Dermis microvascular lymphatic vessel endothelial cell (primary cell): ENCODE measurements at regions not wholly inside any gene's neighbourhood (a gene's known extent, or its start where the extent isn't known, plus 50 kb on each side); places are given as distances from the start of the nearest gene placed in this dataset.

Experiments used
- DNase-seq, 2 donors: peaks; one replicate each; pipeline versions ENCODE4 v3.0.0 to v3.0.0-alpha.2; 2010; ENCODE audit warnings: low read depth in 2 of 2

DNA sequence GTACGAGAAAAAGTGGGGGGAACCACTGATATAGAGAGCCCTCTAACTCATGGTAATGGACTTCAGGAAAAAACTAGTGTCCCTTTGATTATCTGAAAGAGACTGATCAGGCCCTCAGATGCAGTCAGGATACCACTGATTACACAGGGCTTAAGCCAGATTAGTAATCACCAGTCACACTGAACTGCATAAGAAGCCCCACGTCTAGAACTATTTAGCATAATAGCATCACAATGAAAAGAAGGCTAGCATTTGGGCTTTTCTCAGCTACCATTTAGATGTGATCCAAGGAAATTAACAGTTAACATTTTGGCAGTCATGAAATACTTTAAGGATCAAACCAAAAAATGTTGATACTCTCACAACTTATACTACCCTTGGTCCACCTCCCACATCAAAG is 813.1 kb upstream of the POU3F3 start:
- DNase-seq: no peak

DNA sequence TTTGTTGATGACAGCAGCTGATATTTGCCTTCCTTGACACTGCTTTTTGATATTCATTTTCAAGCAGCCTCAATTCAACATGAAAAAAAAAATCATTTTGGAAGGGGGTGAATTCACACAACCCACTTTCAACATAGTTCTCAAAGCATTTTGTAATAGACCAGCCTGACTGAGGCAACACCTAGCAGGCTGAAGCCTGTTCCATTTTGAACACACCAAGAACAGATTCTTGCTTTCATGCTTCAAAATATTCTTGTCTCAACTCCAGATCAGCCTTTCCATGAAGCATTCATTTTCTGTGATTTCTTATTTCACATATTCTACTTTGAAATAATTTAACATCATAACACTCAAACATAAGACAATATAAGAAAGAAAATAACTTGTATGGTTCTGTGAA is 812.6 kb upstream of the POU3F3 start:
- no peak for DNase-seq

DNA sequence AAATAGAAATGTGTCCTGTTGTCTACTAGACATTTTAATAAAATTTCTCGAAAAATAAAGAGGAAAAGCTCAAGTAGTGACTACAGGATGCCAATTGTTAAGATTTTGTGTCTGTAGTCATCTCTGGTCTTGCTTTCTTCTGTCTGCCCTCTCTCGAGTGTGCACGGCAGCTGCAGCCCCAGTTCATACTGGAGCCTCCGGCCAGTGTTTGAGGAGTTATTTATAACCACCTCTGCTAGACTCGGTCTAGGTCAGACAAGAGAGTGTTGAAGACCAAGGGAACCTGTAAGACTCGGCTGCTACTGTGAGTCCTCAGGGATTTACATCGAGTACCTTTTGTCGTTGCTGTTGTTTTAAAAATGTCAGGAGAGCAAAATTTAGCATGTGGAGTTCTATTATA is 810.1 kb upstream of the POU3F3 start:
- DNase-seq: no peak

DNA sequence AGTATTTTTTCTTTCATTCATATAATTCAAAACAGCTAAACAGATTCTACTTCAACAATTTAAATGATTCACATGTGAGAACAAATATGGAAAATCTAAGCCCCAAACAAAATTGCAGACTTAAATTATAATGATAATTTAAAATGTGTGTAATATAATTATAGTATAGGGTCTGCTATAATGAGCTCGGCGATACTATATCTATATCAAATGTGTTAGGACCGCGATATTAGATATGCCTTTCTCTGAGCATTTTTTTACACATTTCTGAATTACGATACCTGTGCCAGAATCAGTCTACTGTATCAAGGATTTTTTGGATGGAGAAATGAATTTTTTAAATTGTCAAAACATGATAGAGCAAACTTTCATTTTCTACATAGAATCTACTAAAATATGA is 808.8 kb upstream of the POU3F3 start:
- DNase-seq: no peak

DNA sequence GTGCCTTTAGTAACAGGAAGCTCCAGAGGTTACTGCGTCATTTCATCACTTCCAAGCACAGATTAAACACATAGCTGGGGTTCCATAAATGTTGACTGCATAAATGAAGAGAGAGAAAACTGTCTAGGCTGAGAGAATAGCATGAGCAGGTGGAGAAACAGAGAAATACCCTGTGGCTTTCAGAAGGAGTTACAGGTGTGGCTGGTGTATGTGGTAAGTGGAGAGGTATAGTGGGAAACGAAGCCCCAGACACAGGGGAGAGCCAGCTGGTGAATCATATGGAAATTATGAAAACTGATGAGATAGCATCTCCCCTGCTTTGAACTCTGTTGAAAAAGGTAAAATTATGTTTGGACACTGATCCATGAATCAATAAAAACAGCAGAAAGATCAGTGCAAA is 807.4 kb upstream of the POU3F3 start:
- DNase-seq: no peak

DNA sequence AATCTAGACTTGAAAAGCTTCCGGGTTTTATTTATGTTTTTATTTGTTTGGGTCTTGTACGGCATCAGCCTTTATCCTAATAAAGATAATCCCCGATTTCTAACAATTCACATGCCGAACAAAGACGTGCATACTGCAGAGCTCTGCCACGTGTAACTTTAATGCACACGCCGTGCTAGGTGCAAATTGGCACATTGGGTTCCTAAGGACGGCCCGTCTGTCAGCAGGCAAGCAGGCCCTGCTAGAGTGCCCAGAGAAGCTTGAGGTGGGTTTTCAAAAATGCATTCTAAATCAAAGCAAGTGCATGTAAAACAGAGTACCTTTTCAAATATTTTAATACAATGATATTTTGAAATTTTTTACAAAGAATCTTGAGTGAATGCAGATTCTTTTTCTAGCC is 806.4 kb upstream of the POU3F3 start:
- no peak for DNase-seq

DNA sequence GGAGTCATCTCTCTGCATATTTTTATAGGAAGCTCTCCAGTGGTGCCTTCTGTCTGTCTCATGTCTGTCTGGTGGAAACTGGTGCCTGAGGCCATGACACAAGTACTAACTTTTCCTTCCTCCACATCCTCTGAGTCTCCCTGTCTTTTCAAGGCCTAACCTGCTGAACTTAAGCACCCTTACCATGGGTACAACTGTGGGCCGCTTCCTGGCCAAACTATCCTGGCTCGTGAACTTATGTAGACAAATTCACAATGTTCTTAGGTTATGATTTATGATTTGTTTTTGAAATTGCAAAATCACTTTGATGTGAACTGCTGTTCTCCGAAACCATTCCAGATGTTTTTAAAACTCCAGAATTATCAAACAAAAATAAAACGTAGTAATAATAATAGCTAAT is 804.5 kb upstream of the POU3F3 start:
- DNase-seq: no peak

DNA sequence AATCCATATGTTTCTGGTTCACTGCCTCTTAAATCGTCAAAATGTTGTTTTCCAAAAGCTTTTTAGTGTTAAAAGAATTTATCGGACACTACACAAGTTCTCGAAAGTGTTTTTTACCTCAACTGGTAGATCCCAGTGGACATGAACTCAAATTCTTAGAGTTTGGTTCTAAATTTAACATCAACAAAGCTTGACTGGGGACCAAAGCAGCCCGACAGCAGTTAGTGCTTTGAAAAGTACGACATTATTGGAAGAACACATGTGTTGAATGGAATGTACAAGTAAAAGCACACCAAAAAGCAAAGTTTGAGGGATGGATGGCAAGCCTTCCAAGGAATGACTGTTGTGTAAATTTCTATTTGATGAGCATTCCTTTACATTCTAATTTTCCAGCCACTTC is 803.9 kb upstream of the POU3F3 start:
- no peak for DNase-seq

DNA sequence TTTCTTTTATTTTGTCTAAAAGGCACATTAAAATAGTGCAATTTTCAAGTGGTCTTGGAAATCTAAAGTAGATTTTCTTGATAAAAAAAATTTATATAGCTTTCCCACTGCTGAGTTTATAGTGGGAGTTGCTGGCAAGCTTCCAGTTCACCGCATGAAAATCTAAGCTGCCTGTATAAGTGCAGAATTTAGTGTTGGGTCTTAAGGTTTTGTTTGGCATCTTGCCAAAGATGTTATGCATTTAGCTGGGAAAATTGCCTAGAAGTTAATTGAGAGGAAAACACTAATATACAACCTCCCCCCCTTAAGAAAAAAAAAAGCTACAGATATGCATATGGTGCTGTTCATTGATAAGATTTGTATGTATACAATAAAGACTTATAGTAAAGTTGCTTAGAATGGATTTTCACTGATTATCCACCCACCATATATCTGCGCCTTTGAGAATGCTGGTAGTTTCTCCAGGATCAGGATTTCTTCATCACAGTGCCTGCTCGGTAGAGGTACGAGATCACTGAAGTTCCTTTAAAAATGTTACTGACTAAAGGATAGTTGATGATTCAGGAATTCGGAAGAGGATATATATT is 803.2 kb upstream of the POU3F3 start:
- DNase-seq: no peak

DNA sequence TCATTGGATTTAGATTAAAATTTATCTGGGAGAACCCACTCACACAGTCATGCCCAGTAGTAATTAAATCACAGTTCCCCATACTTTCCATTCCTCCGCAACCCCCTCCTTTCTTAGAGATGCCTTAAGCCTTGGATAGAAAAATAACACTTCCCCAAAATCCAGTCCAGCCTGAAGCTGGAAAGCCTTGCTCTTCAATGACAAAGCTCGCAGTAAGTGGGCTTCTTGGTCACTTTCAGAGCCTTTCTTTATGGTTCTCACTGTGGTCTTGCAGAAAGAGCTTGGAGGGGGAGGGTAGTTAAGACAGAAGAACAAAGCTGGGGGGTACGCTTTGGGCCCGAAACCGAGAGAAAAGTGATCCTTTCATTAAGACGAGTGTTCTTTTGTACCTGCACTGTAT is 802.1 kb upstream of the POU3F3 start:
- DNase-seq: no peak

DNA sequence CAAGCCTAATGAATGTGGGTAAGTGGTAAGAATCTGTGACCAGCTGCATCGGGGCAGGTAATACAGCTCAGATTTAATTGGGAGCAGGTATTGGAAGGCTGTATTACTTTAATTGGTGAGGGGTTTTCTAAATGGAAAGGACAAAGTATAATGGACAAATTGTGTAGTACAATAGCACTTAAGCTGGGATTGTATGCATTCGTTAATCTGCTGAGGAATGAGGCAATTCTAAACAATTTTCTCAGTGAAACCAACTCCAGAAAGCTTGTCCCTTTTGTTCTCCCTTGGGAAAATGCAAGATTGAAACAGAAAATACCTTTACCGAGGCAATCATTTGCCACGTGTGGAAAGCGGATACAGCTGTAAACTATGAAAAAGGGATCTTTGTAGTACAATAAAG is 801.6 kb upstream of the POU3F3 start:
- no peak for DNase-seq

DNA sequence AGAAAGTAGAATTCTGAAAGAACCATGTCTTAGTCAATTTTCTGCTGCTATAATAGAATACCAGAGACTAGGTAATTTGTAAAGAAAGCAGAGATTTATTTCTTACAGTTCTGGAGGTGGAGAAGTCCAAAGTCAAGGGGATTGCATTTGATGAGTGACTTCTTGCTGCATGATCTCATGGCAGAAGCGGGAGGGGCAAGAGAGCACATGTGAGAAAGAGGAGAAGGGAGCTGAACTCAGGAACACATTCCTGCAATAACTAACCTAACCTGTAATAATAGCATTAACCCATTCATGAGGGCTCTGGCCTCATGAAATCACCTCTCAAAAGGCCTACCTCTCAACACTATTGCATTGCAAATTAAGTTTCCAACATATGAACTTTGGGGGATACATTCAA is 797.5 kb upstream of the POU3F3 start:
- DNase-seq: no peak

DNA sequence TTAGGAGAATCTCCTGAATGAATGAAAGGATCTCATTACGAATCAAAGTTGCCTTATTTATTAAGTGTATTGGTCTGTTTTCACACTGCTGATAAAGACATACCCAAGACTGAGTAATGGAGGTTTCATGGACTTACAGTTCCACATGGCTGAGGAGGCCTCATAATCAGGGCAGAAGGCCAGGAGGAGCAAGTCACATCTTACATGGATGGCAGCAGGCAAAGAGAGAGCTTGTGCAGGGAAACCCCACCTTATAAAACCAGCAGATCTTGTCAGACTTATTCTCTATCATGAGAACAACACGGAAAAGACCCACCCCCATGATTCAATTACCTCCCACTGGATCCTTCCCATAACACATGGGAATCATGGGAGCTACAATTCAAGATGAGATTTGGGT is 785.2 kb upstream of the POU3F3 start:
- no peak for DNase-seq

DNA sequence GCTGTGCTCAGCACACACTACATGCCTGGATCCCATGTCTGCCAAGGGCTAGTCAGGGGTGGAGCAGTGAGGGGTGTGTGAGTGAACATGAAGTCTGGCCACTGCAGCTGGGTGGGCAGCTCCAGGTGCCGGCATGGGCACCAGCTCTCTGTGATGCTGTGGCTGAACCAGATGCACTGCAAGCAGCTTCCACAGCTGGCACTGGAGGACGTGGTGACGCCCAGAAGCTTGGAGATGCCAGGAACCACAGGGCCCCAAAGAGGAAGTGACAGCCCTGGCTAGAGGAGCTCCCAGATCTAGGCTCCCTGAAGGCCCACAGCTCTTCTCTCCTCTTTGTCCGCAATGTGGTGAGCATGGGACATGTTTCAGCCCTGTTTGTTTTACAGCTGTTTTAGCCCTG is 776.3 kb upstream of the POU3F3 start:
- DNase-seq: no peak

DNA sequence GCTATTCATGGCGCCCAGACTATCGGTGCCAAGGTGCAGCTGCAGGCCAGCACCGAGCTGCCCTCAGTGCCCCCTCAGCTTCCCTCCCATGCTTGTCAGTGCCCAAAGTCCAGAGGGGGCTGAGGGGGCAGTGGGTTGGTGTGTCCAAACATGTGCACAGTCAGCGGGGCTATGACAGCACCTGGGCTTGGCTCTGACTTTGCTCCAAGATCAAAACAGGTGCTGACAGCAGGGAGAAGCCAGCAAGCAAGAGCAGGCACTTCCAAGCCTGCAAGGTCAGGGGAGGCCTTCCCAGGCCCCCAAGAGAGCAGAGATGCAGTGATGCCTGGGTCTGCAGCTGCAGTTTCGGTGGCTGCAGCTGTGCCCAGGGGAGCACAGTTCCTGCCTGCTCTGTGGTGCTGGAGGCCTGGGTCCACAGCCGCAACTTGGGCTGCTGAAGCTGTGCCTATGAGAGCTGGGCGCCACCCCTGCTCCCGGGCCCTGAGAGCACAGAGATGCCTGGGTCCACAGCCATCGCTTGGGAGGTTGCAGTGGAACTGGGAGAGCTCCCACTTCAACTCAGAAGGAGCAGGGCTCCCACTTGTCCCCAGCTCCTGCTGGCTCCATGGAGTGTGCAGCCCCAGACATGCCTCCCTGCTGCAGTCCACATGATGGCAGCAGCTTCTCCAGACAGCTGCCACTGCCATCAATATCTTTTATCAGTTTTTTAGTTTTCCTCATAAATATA is 775.3 kb upstream of the POU3F3 start:
- DNase-seq: no peak

DNA sequence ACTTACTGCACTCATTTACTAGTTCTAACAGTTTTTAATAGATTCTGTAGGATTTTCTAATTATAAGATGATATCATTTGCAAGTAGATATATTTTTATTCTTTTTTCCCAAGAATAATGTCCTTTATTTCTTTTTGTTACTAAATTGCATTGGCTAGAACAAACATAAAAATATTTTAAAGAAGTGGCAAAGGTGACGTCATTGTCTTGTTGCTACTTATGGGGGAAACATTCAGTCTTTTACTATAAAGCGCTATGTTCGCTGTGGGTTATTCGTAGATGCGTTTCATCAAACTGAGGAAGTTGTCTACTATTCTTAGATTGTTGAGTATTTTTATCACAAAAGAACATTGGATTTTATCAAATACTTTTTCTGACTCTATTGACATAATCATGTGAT is 765.2 kb upstream of the POU3F3 start:
- no peak for DNase-seq

DNA sequence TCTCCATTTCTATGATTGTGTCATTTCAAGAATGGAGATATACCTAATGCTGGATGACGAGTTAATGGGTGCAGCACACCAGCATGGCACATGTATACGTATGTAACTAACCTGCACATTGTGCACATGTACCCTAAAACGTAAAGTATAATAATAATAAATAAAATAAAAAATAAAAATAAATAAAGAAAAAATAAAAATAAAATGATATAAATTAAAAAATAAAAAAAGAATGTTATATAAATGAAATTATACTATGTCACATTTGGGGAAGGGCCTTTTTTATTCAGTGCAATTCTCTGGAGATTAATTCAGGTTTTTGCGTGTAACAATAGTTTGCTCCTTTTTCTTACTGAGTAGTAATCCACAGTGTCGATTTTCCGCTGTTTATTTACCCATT is 763.5 kb upstream of the POU3F3 start:
- DNase-seq: no peak

DNA sequence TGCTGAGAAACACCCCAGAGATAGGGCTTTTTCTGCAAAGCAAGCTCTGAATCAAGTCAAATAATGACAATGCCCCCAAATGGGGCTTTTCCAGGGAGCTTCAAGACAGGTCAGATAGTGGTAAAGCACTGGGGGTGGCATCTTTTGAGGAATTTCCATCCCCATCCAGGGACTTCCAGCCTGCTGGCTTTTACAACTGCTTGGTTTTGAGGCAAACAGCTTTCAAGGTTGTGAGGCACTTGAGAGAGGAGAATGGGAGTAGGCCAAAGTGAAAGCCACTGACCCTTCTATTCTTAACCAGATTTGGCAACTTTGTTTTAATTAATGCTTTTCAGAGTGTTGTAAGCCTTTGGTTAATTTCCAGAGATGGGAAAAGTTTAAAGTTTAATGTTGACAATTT is 762.0 kb upstream of the POU3F3 start:
- DNase-seq: no peak

DNA sequence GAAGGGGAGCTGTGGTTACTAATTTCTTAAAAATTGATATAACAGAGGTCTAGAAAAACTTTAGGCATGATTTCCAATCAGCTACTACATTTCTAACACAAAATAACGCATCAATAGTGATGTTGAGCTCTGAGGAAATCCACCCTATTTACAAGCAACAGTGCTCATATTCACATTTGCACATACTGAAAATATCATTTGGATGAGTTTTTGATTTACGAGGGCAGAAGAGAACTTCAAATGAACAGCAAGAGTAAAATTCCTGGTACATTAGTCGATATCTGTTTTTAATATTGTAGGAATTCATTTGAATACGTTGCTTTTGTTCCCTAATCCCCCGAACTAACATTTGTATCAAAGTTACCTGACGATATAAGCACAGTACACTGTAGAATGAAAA is 761.0 kb upstream of the POU3F3 start:
- DNase-seq: no peak

DNA sequence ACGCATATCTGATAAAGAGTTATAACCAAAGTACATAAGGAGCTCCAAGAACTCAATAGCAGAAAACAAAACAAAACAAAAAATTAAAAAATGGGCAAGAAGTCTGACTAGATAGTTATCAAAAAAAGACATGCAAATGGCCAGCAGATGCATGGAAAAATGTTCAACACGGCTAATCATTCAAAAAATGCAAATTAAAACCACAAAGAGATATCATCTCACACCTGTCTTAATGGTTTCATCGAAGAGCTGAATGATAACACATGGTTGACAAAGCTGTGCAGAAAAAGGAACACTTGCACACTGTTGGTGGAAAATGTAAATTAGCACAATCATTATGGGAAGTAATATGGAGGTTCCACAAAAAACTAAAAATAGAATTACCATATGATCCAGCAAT is 751.3 kb upstream of the POU3F3 start:
- no peak for DNase-seq

DNA sequence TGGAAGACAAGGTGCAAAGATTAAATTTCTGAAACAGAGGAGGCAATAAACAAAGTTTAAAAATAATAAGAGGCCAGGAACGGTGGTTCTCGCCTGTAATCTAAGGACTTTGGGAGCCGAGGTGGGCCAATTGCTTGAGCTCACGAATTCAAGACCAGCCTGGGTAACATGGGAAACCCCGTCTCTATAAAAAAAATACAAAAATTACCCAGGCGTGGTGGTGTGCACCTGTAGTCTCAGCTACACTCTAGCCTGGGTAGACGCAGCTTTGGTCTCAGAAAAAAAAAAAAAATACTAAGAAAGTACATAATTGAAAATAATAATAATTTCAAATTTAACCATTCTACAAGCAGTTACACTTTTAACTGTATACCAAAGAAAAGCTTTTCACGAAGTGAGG is 744.6 kb upstream of the POU3F3 start:
- DNase-seq: no peak

DNA sequence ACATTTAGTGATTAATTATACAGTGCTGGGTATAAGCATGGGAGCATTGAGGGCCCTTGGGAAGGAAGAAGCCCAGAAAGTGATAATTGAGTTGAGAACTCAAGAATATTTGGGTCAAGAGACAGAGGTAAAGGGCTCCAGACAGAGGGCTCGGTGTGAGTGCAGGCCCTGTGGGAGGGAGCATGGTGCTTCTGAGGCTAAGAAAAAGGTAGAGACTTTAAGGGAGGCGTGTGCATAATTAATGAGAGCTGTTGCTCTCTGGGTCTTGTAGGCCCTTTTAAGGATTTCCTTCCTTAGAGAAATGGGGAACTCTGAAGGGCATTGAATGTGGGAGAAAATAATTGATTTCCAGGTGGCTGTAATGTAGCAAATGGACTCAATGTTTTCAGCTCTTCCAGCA is 735.0 kb upstream of the POU3F3 start:
- DNase-seq: no peak

DNA sequence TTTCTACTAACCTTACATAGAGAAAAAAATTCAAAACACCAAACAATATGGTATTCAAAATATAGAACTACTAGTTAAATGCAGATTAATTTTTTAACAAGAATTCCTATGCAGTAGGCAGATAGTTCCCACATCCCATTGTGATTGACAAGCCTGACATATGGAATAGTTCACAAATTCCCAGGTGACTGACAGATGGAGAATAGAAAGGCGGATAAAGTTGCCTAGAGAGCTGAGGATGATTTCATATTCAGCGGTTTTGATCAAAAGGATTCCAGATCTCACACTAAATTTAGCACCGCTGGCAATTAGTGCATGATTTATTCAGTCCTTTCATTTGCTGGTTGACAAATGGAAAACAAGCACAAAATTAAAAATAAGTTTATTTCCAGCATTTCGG is 733.7 kb upstream of the POU3F3 start:
- no peak for DNase-seq

DNA sequence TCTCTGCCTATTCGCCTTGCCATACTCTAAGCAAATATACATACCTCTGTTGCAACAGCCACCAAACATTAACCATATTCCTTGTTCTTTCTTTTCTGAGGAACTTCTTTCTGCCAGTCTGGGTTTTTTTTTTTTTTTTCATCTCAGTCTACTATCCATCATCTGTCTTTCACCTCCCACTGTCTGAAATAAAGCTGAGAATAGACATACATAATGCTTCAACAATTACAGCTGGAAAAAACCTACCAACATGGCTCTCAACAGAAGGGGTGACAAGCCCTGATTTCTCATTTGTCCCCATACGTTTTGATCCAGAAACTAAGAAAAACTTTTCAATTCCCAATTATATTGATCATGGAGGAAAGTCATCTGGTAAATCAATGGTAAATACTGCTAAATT is 728.8 kb upstream of the POU3F3 start:
- no peak for DNase-seq
